HepG2 (cell line): ENCODE measurements at regions not wholly inside any gene's neighbourhood (a gene's known extent, or its start where the extent isn't known, plus 50 kb on each side); places are given as distances from the start of the nearest gene placed in this dataset.

ENCODE experiments used
- AHR ChIP-seq: IDR thresholded peaks from 2 replicates; pipeline ENCODE4 v1.6.1; 2018; ENCODE audit warnings: missing genetic modification reagents, missing compliant biosample characterization
- DRAP1 ChIP-seq: IDR thresholded peaks from 2 replicates; pipeline ENCODE4 v1.6.1; 2016; ENCODE audit warnings: missing genetic modification reagents, missing compliant biosample characterization
- GPN1 ChIP-seq: sonication (generic); formaldehyde crosslinking; IDR thresholded peaks from 2 replicates; pipeline ENCODE4 v1.5.1; 2020; ENCODE audit warnings: missing genetic modification reagents, borderline replicate concordance
- HNRNPUL1 ChIP-seq: fragments of 200-400 bp; formaldehyde crosslinking; IDR thresholded peaks from 2 replicates; pipeline ENCODE4 v1.6.1; 2017; ENCODE audit warnings: low read depth, mild to moderate bottlenecking, low read length, moderate library complexity
- IKZF4 ChIP-seq: sonication (generic); formaldehyde crosslinking; IDR thresholded peaks from 2 replicates; pipeline ENCODE4 v1.5.1; 2020; ENCODE audit warnings: borderline replicate concordance, mild to moderate bottlenecking, low read depth, missing genetic modification reagents; ENCODE audit errors: not compliant biosample characterization
- MAZ ChIP-seq, 2 experiments: sonication (generic) in 1 of 2; formaldehyde crosslinking in 1 of 2; IDR thresholded peaks; 2 replicates each; pipeline versions ENCODE4 v1.5.0 to v1.6.1; 2012 to 2020; ENCODE audit warnings: low read depth in 2 of 2, mild to moderate bottlenecking in 2 of 2, borderline replicate concordance in 1 of 2, improper control_type of control experiment in 1 of 2, low read length in 1 of 2, missing genetic modification reagents in 1 of 2, moderate library complexity in 1 of 2
- PAXIP1 ChIP-seq: sonication (generic); formaldehyde crosslinking; conservative IDR thresholded peaks from 2 replicates; pipeline ENCODE4 v1.4.0; 2020; ENCODE audit warnings: mild to moderate bottlenecking, missing genetic modification reagents, moderate library complexity
- RXRA ChIP-seq: sonication (generic); formaldehyde crosslinking; IDR thresholded peaks from 2 replicates; pipeline ENCODE4 v1.5.1; 2020; ENCODE audit warnings: missing genetic modification reagents
- SETDB1 ChIP-seq: sonication (generic); formaldehyde crosslinking; IDR thresholded peaks from 2 replicates; pipeline ENCODE4 v1.5.1; 2020; ENCODE audit warnings: missing genetic modification reagents, mild to moderate bottlenecking, borderline replicate concordance
- SRSF4 ChIP-seq: fragments of 200-400 bp; formaldehyde crosslinking; IDR thresholded peaks from one replicate; pipeline ENCODE4 v1.6.1; 2018; ENCODE audit warnings: mild to moderate bottlenecking, low read depth, low read length, moderate library complexity; ENCODE audit not compliant: poor library complexity, severe bottlenecking
- ZNF136 ChIP-seq: sonication (generic); formaldehyde crosslinking; IDR thresholded peaks from 2 replicates; pipeline ENCODE4 v1.8.1; 2022; ENCODE audit warnings: low read depth, mild to moderate bottlenecking, moderate library complexity, missing genetic modification reagents
- ZNF143 ChIP-seq: sonication (generic); formaldehyde crosslinking; IDR thresholded peaks from 2 replicates; pipeline ENCODE4 v1.4.0; 2020; ENCODE audit warnings: missing genetic modification reagents
- ZNF704 ChIP-seq: sonication (generic); formaldehyde crosslinking; IDR thresholded peaks from 2 replicates; pipeline ENCODE4 v1.8.1; 2023; ENCODE audit warnings: mild to moderate bottlenecking, inconsistent platforms, moderate library complexity, missing genetic modification reagents, borderline replicate concordance
- ZNF709 ChIP-seq: sonication (generic); formaldehyde crosslinking; IDR thresholded peaks from 2 replicates; pipeline ENCODE4 v1.5.0; 2020; ENCODE audit warnings: mild to moderate bottlenecking, missing genetic modification reagents

GRCh38 chrX:34559325-34559724 lies 97.8 kb downstream of the TMEM47 start (continued):
- TF ChIP-seq PAXIP1 (CRISPR knock-in tag) (no peak), ZNF704 (CRISPR knock-in tag) (no peak), ZNF143 (CRISPR knock-in tag) (no peak), HNRNPUL1 (no peak), GPN1 (CRISPR knock-in tag) (no peak), ZNF136 (no peak), SETDB1 (CRISPR knock-in tag) (no peak), MAZ (IDR thresholded peaks at IDR 0.05; ENCODE audit: borderline replicate concordance, low read depth, low read length) (no peak), MAZ (CRISPR knock-in tag; IDR thresholded peaks at IDR 0.05; ENCODE audit: low read depth) (no peak), SRSF4 (no peak), IKZF4 (no peak), AHR (CRISPR knock-in tag) (no peak), DRAP1 (CRISPR knock-in tag) (no peak), RXRA (CRISPR knock-in tag) (no peak), ZNF709 (CRISPR knock-in tag) (no peak)
- TF ChIP-seq, all 625 proteins: peak for 0
